GM19397 (cell line): ENCODE measurements at regions not wholly inside any gene's neighbourhood (a gene's known extent, or its start where the extent isn't known, plus 50 kb on each side); places are given as distances from the start of the nearest gene placed in this dataset.
A peak's percentile ranks its signal among the peaks of the same experiment; 100 is the strongest.
"Not testable (repeated sequence)": the region's sequence is repeated elsewhere in the genome, so short reads cannot be mapped to it uniquely, and the experiment has no call there.

Experiments used
- ATAC-seq: cut with Tn5 transposase; IDR thresholded peaks from one replicate; pipeline ENCODE4 v1.9.1; 2021; ENCODE audit warnings: mild to moderate bottlenecking, moderate library complexity; ENCODE audit not compliant: unreplicated experiment

DNA sequence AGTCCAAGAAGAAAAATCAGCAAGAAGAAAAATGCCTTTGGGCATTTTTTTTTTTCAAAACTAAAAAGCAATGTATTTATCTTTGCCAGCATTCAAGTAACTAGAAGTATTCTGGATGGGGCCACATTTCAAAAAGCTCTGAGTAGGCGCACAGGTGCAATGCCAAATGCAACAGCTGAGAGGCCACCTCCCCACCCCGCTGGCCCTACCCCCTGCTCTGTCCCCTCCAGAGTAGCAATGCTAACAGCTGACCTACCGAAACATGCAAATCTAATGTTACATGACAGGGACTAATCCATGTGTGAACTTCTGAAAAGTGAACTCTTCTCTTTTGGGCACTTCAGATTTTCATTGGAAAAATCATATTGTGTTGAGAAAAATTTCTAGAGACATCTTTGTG lies 153.7 kb upstream of the SLC38A2 start:
- no peak for ATAC-seq

DNA sequence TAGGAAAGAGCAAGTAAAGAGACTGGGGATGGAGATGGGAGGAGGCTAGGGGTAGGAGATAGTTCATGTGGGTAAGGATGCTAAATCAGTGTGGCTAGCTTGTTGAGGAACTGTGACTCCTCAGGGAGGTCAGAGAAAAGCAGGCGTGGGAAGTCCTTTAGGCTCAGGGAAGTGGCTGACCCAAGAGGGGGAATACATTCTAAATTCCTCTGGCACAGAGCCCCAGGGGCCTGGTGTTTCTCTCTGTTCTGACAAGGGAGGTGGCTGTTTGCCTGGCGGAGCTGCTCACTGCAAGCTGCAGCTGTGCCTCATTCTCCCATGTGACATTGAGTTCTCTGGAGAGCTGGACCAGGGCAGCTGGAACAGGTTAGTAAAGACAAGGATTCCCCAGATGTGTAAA lies 152.2 kb upstream of the SLC38A2 start:
- ATAC-seq, result no peak

DNA sequence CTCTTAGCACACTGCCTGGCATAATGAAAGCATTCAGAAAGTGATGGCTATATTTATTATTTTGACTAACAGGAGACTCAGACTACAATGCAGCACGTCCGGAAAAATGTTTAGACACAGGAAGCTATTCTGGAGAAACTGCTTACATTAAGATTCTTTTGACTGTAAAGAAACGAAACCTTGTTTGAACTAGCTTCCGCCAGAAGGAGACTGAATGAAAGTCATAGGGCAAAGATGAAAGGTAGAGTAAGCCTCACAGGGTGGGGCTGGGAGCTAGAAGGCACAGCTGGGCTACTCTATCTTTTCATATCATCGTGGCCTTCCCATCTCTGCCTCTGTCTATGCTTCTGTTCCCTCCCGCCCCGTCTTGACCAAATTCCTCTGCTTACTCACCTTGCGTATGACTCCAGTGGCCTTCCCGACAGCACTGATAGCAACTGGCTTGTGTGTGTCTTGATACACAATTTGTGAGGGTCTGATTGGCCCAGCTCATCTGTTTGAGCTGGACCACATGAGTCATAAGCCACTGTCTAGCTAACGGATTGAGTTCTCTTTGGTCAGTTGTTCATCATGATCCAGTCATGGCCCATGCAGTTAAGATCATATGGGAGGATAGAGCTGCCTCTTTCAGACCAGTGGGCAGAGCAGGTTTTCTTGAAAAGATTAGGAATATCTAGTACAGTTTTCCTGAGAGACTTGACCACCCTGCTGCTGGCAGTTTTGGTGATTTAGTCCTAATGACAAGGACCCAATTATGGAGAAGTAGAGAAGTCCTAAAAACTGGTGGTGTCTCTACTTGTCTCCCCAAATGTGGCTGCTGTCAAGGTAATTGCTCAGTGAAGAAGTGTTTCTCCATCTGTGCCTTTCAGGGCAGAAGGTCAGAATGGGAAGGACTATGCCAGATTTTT lies 151.5 kb upstream of the SLC38A2 start:
- no peak for ATAC-seq

DNA sequence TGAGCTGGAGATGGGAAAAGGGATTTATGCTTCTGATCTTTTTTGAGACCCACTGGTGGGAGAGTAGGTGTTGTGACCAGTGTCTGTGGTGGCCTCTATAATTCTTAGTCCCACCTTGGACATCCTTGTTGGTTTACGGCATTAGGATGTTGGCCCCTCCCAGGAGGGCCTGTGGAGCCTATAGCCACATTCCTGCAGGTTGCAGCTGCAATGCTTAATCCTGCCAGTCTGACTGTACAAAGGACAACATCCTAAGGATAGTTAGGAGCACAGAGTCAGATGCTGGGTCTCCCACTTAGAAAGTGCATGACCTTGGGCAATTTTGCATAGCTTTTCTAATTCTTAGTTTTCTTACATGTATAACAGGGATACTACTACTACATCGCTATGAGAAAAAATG lies 150.9 kb upstream of the SLC38A2 start:
- no peak for ATAC-seq

DNA sequence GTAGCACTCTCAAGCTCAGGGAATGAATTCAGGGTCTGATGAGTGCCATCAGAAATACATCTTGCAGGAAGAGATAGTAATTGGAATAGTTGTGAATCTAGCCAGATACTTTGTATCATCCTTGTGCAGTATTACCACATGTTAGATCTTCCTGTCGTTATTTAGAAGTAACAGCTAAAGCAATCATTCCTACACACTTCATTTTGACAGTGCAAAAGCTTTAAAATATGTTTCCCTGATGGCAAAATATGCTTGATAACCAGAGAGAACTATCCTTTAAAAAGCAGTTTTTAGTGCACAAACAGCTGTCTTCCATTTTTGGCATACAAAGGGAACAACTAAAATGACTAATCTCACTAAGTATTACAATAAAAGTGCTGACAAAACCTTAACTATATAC lies 149.5 kb upstream of the SLC38A2 start:
- no peak for ATAC-seq

DNA sequence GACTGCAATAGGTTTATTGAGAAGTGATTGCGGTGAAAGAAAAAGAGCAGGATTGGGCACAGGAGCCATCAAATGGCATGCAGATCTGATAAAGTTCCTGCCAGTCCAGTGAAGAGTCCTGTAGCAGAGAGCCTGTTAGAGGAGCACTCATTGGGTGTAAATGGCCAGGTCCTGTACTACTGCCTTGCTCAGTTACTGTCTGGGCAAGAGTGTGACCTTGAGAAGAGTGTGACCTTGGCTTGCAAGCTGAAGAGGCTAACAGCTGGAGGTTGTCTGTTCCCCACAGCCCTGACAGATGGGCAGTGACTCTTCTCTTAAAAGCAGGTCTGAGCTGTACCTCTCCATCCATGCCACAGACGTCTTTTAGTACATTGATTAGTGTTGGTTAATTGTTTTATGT lies 148.6 kb upstream of the SLC38A2 start:
- ATAC-seq, result no peak

DNA sequence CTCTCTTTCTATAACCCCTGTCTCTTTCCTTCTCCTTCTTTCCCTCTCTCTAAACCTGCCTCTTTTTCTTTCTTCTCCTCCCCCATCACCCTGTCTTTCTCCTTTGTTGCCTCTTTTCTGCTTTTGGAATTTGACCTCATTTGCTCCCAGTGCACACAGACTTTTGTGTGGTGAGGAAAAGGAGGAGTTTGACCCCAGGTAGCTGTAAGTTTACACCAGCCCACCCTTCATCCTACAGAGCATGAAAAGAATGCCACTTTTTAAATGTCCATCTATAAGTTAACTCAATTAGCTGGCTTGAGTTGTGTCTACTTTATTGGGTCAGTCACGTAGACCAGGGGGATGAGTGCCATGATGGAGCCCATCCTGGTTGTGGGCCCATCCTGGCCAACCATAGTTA lies 146.8 kb upstream of the SLC38A2 start:
- ATAC-seq, result no peak

DNA sequence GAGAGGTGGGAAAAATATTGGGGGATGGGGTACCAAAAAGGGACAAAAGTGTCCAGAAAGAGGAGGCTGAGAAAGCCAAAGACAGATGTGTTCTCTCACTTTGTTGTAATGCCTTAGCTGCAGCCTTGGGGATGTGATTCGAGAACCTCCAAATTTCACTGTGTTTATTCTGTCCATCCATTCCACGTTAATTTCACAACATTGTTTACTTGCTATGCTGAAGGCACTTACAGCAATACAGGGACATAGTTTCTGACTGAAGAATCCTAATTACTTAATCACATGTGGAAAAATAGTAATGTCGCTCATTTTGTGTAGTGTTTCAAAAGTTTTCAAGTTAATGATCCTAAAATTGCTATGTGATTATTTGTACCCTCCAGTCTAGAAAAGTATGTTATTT lies 146.2 kb upstream of the SLC38A2 start:
- no peak for ATAC-seq

DNA sequence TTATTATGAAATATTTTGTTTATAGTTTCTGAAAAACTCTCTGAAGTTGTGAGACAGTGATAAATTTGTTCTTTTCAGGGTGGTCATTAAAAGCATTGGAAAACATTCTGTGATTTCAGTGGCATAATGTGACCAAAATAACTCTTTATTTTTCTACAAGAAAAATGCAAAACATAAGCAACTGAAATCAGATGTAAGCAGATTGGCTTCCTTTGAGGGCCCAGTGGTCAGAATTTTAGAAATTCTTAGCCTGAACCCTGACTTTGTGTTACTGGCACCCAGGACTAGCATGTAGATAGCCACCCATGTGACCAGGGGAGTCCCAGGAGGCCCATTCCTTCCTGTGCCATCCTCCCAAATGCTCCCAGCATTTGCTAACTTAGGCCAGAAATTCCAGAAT lies 145.6 kb upstream of the SLC38A2 start:
- ATAC-seq, result no peak

DNA sequence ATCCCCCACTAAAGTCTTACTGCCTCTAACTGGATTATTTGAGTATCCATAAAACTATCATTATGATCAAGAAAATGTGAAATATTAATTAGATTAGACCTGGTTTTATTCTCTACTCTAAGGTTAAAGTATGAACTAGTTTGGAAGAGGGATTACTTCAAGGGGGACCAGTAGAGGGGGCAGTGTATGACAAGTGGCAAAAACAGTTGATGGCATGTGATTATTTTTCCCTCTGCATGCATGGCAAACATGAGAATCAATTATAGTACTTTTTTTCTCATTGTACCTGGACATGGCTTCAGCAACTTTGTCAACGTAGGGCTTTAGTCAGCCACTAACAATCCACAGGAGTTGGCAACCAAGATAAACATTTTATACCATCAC lies 145.0 kb upstream of the SLC38A2 start:
- ATAC-seq, result peak; percentile 28

DNA sequence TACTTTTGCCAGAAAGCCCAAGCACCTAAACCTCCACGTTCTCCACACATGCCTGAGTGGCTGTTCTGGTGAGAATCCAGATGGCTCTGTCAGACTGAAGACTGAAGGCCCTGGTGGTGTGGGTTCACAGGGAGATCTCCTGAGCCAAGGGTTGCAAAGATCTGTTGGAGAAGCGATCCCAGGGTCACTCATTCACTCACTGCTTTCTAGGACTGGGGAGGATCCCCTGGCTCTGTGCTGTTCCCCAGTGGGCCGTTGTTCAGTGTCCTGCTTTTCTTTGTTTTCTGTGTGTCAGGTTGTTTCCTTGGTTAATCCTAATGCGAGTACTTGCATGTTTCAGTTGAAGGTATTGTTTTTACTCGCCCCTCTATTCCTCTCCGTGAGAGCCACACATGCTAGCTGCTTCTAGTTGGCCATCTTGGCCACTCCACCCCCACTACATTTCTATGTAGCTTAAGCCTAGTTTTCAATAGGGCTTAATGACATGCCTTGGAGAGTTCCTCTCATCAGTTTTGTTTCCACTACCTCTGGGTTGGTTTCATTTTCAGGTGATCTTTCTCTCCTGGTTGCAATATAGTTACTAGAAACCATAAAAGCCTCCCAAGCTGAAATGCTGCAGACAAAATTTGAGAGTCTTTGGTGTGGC lies 144.5 kb upstream of the SLC38A2 start:
- ATAC-seq, result peak; percentile 94

DNA sequence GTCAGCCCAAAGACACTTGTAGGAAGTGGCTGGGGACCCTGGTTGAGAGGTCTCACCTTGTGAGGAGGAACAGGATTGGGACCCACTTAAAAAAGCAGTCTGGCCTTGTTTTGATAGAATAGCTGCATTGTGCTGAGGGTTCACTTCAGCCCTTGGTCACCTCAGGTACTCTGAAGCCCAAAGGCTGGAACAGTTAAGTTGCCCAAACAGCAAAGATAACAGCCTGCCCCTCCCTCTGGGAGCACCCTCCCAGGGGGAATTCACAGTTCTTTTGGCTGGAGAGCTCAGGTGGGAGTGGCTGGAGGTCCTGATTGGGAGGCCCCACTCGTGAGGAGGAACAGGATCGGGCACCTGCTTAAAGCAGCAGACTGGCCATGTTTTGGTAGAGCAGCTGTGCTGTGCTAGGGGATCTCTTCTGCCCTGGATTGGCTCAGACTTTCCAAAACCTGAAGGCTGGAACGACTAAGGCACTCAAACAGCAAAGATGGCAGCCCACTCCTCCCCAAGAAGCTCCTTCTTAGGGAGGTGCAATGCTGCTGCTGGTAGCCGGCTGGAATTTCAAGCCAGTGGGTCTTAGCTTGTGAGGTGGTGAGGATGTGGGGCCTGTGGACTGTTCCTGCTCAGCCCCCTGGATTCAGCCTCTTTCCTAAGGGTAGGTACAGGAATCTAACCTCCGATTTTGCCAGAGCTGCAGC lies 143.8 kb upstream of the SLC38A2 start:
- no peak for ATAC-seq

DNA sequence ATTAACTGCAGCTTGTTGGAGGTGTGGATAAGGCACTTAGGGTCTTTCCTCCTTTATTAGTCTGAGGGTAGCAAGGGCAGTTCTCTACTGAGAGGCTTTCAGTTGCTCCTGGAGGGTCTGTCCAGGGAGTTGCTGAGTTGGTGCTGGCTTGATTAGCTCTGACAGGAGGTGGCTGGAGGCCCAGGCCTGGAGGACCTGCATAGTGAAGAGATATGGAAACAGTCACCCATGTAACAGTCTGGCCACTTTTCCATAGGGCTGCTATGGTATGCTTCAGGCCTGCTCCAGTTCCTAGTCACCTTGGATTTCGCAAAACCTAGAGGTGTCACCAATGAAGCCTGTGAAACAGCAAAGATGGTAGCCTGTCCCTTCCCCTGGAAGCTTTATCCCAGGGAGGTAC lies 143.3 kb upstream of the SLC38A2 start:
- ATAC-seq, result no peak

DNA sequence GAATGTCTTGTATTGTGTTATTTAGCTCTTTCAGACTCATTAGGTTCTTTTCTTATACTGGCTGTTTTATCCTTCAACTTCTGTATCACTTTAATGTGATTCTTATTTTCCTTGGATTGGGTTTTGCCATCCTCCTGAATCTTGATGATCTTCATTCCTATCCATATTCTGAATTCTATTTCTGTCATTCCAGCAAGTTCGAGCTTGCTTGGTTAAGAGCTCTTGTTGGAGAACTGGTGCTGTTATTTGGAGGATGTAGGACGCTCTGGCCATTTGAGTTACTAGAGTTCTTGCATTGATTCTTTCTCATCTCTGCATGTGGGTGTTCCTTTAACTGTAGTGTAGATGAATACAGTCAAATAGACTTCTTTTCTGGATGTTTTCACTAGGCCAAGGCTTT lies 142.3 kb upstream of the SLC38A2 start:
- no peak for ATAC-seq

DNA sequence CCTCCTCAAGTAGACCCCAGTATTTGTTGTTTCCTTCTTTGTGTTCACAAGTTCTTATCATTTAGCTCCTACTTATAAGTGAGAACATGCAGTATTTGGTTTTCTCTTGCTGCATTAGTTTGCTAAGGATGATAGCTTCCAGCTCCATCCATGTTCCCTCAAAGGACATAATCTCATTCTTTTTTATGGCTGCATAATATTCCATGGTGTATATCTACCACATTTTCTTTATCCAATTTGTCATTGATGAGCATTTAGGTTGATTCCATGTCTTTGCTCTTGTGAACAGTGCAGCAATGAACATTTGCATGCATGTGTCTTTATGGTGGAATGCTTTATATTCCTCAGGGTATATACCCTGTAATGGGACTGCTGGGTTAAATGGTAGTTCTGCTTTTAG lies 137.7 kb upstream of the SLC38A2 start:
- ATAC-seq, result not testable (repeated sequence)

DNA sequence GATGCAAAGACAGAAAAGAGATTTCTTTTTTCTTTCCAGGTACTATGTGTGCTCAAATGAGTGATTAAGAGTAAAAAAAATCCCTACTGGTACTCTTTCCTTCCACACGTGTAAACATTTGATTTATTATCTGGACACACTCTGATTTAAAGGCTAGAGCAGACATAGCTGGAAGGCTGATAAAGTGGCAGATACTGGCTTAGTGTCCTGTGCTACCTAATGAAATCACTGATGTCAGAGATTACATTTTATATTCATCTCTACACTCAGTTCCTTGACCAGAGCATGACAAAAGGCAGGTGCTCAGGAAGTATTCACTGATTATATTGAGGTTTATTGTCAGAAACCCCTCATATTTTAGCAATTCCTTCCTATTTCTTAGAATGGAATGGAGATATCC lies 136.6 kb upstream of the SLC38A2 start:
- no peak for ATAC-seq

DNA sequence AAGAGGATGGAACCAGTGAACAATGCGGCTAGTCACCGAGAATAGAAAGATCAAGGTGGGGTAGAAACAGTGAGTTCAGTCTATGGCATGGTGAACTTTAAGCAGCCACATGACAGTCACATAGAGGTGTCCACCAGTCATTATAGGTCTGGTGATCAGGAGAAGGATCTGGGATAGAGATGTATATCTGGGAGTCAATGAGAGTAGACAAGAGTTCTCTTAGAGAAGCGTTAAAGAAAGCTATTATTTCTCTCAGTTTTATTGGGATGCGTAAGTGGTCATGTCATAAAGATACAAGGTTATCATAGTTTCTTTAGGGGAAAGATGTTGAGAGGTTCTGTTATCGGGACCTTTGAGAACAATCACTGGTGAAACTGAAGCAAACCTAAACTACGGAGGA lies 136.1 kb upstream of the SLC38A2 start:
- ATAC-seq, result no peak

DNA sequence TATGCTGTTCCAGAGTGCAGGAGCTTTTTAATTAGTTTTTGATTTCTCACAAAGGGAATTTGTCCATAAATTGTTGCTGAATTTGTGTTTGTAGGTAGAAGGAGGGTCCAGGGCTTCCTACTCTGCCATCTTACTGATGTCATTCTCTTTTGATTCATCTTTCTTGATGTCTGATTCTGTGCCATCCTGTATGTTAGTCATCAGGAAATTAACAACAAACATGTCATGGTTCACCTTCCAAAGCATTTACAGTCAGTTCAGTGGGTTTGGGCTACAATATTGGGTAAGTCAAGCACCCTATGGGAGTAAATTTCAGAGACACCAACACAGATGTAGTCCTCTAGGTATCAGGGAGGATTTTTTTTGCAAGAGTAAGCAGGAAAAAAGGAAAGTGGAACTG lies 135.2 kb upstream of the SLC38A2 start:
- no peak for ATAC-seq

DNA sequence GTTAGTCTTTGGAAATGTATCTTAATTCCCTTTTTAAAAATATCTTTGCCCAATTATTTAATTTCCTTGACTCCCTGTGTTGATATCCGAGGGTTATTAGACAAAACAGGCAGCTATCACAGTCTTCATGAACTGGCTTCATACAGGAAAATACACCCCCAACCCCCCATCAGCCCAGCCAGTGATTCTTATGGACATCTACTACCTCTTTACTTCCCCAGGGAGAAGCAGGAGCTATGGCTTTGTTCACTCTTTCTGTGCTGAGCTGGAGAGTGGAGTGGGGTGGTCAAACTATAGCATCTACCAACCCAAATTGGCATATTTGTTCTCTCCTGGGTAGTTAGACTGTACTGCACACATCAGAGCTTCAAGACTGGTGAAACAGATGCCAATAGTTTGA lies 134.4 kb upstream of the SLC38A2 start:
- ATAC-seq, result no peak

DNA sequence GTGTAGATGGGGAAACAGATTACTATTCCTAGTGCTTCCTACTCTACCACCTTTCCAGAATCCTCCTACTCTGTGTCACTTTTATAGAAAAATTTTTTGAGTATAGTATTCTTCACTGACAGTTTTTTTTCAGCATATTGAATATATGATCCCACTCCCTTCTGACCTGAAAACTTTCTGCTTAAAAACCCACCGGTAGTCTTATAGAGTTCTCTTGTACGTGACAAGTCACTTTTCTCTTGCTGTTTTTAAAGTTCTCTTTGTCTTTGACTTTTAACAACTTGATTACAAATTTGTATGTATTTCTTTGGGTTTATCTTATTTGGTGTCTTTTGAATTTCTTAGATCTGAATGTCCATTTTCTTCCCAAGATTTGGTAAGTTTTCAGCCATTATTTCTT lies 133.6 kb upstream of the SLC38A2 start:
- ATAC-seq, result no peak

DNA sequence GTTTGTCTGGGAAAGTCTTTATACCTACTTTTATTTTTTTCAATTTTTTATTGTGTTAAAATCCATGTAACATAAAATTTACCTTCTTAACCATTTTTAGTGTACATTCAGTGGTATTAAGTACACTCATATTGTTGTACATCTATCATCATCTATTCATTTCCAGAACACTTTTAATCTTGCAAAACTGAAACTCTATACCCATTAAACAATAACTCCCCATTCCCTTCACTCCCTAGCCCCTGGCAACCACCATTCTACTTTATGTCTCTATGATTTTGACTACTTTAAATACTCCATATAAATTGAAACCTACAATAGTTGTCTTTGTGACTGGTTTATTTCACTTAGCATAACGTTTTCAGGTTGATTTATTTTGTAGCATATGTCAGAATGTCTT lies 131.9 kb upstream of the SLC38A2 start:
- no peak for ATAC-seq

DNA sequence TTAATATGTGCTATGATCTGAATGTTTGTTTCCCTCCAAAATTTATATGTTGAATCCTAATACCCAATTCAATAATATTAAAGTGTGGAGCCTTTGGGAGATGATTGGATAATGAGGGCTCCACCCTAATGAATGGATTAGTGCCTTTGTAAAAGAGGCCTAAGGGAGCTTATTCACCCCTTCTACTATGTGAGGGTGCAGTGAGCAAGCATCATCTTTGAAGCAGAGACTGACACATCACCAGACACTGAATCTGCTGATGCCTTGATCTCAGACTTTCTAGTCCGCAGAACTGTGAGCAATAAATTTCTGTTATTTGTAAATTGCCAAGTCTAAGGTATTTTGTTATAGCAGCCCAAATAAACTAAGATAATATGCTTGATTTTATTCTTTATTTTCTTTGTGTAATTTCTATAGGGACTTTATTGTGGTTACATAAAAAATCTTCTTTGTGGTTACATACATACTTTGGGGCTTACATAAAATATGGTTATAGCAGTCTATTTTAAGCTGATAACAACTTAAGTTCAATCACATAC lies 131.1 kb upstream of the SLC38A2 start:
- no peak for ATAC-seq
